ENCODE measurements at regions not wholly inside any gene's neighbourhood (a gene's known extent, or its start where the extent isn't known, plus 50 kb on each side); places are given as distances from the start of the nearest gene placed in this dataset.

GRCh38 chr9:75669721-75670120, 220.8 kb upstream of the PCSK5 start (continued):
- TF ChIP-seq ZNF512B (CRISPR knock-in tag; IDR thresholded peaks at IDR 0.05; ENCODE audit: borderline replicate concordance) (no peak), ZNF20 (CRISPR knock-in tag; IDR thresholded peaks at IDR 0.05) (no peak)

GRCh38 chr9:75671354-75671753, 219.1 kb upstream of the PCSK5 start:
- H3K9me3 ChIP-seq (ENCODE audit: low read length) = no peaks in the 10 kb centered on the region; the same call in none of the 2 replicates
- ChIA-PET CTCF (ENCODE audit: low intra/inter-chr PET ratio, low total read pairs) (no interaction called here), POLR2A (no interaction called here)
- FAIRE-seq (no peak), ATAC-seq (no peak), DNase-seq (ENCODE audit: low spot score) (no peak)
- no peak overlapping the region for H3K9ac ChIP-seq (ENCODE audit: insufficient read depth, low read depth, low read length)
- no peak overlapping the region for H3K4me2 ChIP-seq (ENCODE audit: low read depth, low read length)
- H3K27me3 ChIP-seq (ENCODE audit: control insufficient read depth in 1 of 2, insufficient read depth in 2 of 2, low read length in 2 of 2) = no peaks in the 10 kb centered on the region
- no peaks in the 10 kb centered on the region for H3K4me1 ChIP-seq (ENCODE audit: insufficient read depth, low read length)
- no peak overlapping the region for H3K4me3 ChIP-seq (replicated peaks in 1 of 3; ENCODE audit: insufficient read depth in 1 of 3, low read depth in 2 of 3, low read length in 3 of 3)
- no peak overlapping the region for H2AFZ ChIP-seq (ENCODE audit: low read length)
- no TSS peak for BruUV-seq (replicated peaks)
- TF ChIP-seq ZHX1 (CRISPR knock-in tag; IDR thresholded peaks at IDR 0.05; ENCODE audit: low read depth) (no peak), NR2F2 (IDR thresholded peaks at IDR 0.05; ENCODE audit: borderline replicate concordance, low read depth) (no peak), ATF1 (CRISPR knock-in tag; IDR thresholded peaks at IDR 0.05) (no peak), MTF2 (CRISPR knock-in tag; IDR thresholded peaks at IDR 0.05; ENCODE audit: borderline replicate concordance) (no peak), CCAR2 (optimal IDR thresholded peaks at IDR 0.05; ENCODE audit: low read depth, low read length) (no peak), HIVEP1 (CRISPR knock-in tag; IDR thresholded peaks at IDR 0.05) (no peak), THAP7 (CRISPR knock-in tag; IDR thresholded peaks at IDR 0.05) (no peak), PATZ1 (CRISPR knock-in tag; IDR thresholded peaks at IDR 0.05) (no peak)
- H3K36me3 ChIP-seq (replicated peaks in 1 of 2; ENCODE audit: control insufficient read depth in 1 of 2, insufficient read depth in 2 of 2, low read length in 2 of 2) = no peaks in the 10 kb centered on the region
- 0% methylated on average over 1 of the region's 1 CpG for WGBS (ENCODE audit: low lambda C conversion rate)
- no peaks in the 10 kb centered on the region for H4K20me1 ChIP-seq (ENCODE audit: insufficient read depth, low read length)
- in situ Hi-C loops (cut with HindIII; ENCODE audit: extremely low pct_ligation_motif_present, low pct_unique_long_range_greater_than_20kb) (no loop called here), intact Hi-C loops (cut with micrococcal nuclease; ENCODE audit: unreplicated experiment) (no loop called here)
- no peaks in the 10 kb centered on the region for H3K79me2 ChIP-seq (ENCODE audit: insufficient read depth, low read length)
- no peak overlapping the region for H3K27ac ChIP-seq (ENCODE audit: extremely low read length, insufficient read depth, low read length)
